ENCODE measurements at regions not wholly inside any gene's neighbourhood (a gene's known extent, or its start where the extent isn't known, plus 50 kb on each side); places are given as distances from the start of the nearest gene placed in this dataset.

DNA sequence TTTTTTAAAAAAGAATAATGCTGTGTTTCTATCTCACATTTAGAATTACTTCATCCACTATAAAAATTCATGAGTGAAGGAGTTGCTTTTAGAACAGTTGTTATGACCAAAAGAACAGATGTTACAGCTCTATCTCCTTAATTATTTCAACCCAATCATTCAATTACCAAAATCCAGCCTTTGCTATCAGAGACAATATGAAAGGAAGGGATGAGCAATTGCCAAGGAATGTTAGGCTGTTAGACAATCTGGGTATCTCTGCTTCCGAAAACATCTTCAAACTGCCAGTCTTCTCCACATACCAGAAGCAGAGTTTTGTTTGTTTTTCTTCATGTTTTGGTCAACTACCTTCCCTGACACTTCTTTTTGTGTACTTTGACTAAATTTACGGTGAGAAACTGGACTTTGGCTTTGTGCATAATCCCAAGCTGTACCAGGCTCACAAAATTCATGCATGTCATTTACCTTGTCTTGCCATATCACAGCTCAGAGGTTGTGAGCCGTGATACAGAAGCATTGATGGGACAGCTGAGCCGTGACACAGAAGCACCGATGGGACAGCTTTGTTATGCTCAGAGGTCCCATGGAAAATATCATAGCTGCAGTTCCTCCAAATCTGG, 405.5 kb downstream of the KIF4B start:
- TF ChIP-seq CTCF (IDR thresholded peaks at IDR 0.05; ENCODE audit: extremely low read depth in 1 of 2, insufficient read depth in 1 of 2, low read depth in 1 of 2, low read length in 2 of 2) (no peak), POLR2AphosphoS5 (IDR thresholded peaks at IDR 0.05; ENCODE audit: insufficient read depth, low read depth, low read length) (no peak), MYC (IDR thresholded peaks at IDR 0.05; ENCODE audit: low read depth, low read length) (no peak), POLR2A (IDR thresholded peaks at IDR 0.05; ENCODE audit: low read depth, low read length) (no peak), EZH2 (IDR thresholded peaks at IDR 0.05; ENCODE audit: borderline replicate concordance, low read depth, low read length, severe bottlenecking) (no peak)

All from endothelial cell of umbilical vein (primary cell).